ENCODE measurements at regions not wholly inside any gene's neighbourhood (a gene's known extent, or its start where the extent isn't known, plus 50 kb on each side); places are given as distances from the start of the nearest gene placed in this dataset.
"Not testable (repeated sequence)": the region's sequence is repeated elsewhere in the genome, so short reads cannot be mapped to it uniquely, and the experiment has no call there.

DNA sequence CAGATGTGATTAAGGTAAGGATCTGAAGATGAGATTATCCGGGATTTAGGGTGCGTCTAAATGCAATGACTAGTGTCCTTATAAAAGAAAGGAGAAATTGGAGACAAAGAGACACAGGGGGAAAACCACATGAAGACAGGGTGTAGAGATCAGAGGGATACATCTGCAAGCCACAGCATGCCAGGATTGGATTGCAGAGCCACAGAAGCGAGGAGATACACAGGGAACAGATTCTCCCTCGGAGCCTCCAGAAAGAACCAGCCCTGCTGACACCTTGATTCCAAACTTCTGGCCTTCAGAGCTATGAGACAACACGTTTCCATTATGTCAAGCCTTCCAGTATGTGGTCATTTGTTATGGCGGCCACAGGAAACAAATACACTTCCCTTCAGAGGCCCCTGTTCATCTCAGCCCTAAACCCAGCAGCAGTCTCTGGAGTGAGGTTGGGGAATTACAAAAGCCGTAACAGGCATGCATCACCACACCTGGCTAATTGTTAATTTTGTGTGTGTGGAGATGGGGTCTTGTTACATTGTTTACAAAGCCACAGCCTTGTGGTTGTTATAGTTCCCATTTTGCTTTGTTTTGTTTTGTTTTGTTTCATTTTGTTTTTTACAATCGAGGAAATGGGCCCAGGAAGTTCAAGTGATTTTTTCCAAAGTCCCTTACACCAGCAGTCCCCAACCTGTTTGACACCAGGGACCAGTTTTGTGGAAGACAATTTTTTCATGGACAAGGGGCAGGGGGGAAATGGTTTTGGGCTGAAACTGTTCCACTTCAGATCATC is 51.6 kb upstream of the LYRM9 start:
- H3K9me3 ChIP-seq, result no peaks in the 10 kb centered on the region
- H3K4me3 ChIP-seq (ENCODE audit: low read depth, low read length), result no peak overlapping the region
- no peak for TF ChIP-seq CTCF (IDR thresholded peaks at IDR 0.05; ENCODE audit: low read depth, low read length)
- H3K4me1 ChIP-seq, result no peaks in the 10 kb centered on the region
- H3K27me3 ChIP-seq, result no peaks in the 10 kb centered on the region
- no peak for DNase-seq
- no peaks in the 10 kb centered on the region for H3K36me3 ChIP-seq

- no peak for DNase-seq
- TF ChIP-seq CTCF (IDR thresholded peaks at IDR 0.05; ENCODE audit: low read depth, low read length), result no peak
- no peaks in the 10 kb centered on the region for H3K27me3 ChIP-seq
- no peak overlapping the region for H3K4me3 ChIP-seq (ENCODE audit: low read depth, low read length)
- H3K4me1 ChIP-seq, result no peaks in the 10 kb centered on the region
- no peaks in the 10 kb centered on the region for H3K9me3 ChIP-seq
- H3K36me3 ChIP-seq, result no peaks in the 10 kb centered on the region
Measured at GRCh38 chr17:27945333-27945616, 52.1 kb upstream of the LYRM9 start.

DNA sequence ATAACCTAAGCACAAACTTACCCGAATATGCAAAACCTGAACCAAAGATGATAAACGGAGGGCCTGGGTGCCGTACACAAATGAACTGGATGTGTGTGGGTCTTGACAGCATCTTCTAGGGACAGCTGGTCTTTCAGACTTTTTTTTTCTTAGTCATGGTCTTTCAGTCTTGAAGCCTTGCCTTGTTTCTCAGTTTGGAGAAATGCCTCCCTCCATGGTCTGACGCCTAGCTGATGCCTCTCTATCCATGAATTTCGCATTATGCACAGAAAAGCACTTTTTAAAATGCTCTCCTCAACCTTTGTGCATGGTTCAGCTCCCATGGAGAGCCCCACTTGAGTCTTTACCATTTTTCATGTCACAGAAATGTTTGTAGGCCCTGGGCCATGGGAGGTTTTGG is 52.8 kb upstream of the LYRM9 start:
- Histone ChIP-seq H3K4me3 (ENCODE audit: low read depth, low read length) (no peak overlapping the region), H3K9me3 (no peaks in the 10 kb centered on the region), H3K36me3 (no peaks in the 10 kb centered on the region), H3K27me3 (no peaks in the 10 kb centered on the region), H3K4me1 (no peaks in the 10 kb centered on the region)
- no peak for DNase-seq
- TF ChIP-seq CTCF (IDR thresholded peaks at IDR 0.05; ENCODE audit: low read depth, low read length), result no peak

GRCh38 chr17:27946513-27946912 is 53.3 kb upstream of the LYRM9 start:
- H3K4me1 ChIP-seq, result no peaks in the 10 kb centered on the region
- no peaks in the 10 kb centered on the region for H3K9me3 ChIP-seq
- no peak overlapping the region for H3K4me3 ChIP-seq (ENCODE audit: low read depth, low read length)
- no peaks in the 10 kb centered on the region for H3K27me3 ChIP-seq
- no peak for TF ChIP-seq CTCF (IDR thresholded peaks at IDR 0.05; ENCODE audit: low read depth, low read length)
- no peak for DNase-seq
- no peaks in the 10 kb centered on the region for H3K36me3 ChIP-seq

DNA sequence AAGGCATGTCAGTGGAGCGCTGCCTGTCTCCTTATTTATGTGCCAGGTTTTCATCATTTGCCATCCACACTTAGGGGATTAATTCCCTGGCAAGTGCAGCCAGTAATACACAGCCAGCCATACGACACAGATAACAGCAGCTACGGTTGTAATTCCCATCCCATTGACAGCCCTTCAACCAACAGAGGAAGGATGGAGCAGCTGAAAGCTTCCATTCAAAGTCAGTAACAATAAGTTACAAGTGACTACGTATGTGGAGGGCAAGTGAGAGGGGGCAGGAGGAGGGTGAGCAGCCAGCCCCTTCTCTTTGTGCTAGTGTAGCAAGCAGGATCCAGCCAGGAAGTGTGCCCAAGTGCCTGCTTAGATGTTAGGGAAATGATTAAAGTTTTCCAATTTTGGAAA is 53.8 kb upstream of the LYRM9 start:
- no peak for DNase-seq
- TF ChIP-seq CTCF (IDR thresholded peaks at IDR 0.05; ENCODE audit: low read depth, low read length), result no peak

DNA sequence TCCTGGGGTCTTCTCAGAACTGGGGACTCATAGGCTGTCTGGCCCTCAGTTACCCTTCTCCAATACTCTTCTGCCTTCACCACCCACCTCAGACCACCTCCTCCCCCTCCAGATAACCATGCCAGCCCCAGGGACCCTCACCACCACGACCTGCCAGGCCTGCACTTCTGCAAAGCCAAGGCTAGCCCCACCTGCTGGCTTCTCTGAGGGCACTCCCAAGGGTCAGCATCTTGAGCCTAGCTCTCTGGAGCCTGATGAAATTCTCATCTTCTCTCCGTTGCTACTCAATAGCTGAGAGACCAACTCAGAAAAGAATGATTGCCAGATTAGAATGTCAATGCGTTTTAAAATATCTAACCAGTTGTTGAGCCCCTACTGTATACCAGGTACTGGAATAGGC is 56.1 kb upstream of the LYRM9 start:
- no peaks in the 10 kb centered on the region for H3K36me3 ChIP-seq
- H3K4me1 ChIP-seq, result no peaks in the 10 kb centered on the region
- no peak for DNase-seq
- H3K4me3 ChIP-seq (ENCODE audit: low read depth, low read length), result no peak overlapping the region
- H3K27me3 ChIP-seq, result peaks cover 3% of the 10 kb centered on the region; the same call in 1 of the 2 replicates
- H3K9me3 ChIP-seq, result no peaks in the 10 kb centered on the region
- no peak for TF ChIP-seq CTCF (IDR thresholded peaks at IDR 0.05; ENCODE audit: low read depth, low read length)

More for the DNA sequence above, 53.8 kb upstream of the LYRM9 start:
- H3K9me3 ChIP-seq, result no peaks in the 10 kb centered on the region
- H3K36me3 ChIP-seq, result no peaks in the 10 kb centered on the region
- H3K4me3 ChIP-seq (ENCODE audit: low read depth, low read length), result no peak overlapping the region
- H3K27me3 ChIP-seq, result no peaks in the 10 kb centered on the region
- no peaks in the 10 kb centered on the region for H3K4me1 ChIP-seq

DNA sequence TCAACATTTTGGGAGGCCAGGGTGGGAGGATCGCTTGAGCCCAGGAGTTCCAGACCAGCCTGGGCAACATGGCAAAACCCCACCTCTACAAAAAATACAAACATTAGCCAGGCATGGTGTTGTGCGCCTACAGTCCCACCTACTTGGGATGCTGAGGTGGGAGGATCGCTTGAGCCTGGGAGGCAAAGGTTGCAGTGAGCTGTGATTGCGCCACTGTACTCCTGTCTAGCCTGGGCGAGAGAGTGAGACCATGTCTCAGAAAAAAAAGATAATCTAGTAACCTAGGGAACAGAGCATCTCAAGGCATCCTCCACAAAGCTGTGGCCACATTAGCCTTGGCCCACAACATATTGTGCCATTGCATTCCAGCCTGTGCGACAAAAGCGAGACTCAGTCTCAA is 57.1 kb upstream of the LYRM9 start:
- H3K4me1 ChIP-seq; H3K36me3 ChIP-seq; H3K4me3 ChIP-seq (ENCODE audit: low read depth, low read length); DNase-seq; H3K9me3 ChIP-seq; H3K27me3 ChIP-seq: not testable (repeated sequence)
